ENCODE measurements at regions not wholly inside any gene's neighbourhood (a gene's known extent, or its start where the extent isn't known, plus 50 kb on each side); places are given as distances from the start of the nearest gene placed in this dataset.
"Not testable (repeated sequence)": the region's sequence is repeated elsewhere in the genome, so short reads cannot be mapped to it uniquely, and the experiment has no call there.

GRCh38 chr3:31196261-31196660, 301.8 kb upstream of the GADL1 start:
- ChIA-PET POLR2A (ENCODE audit: low non-redundant PET) (no interaction called here), CTCF (no interaction called here)
- no peak for DNase-seq (ENCODE audit: low spot score)
- no peak for TF ChIP-seq CTCF (conservative IDR thresholded peaks at IDR 0.05; ENCODE audit: low read depth)
- no peak overlapping the region for H3K27ac ChIP-seq

- peak; percentile 40 for DNase-seq (ENCODE audit: low spot score)
- CTCF ChIA-PET: interaction anchor here (0.6 kb wide), 1 partner anchor 30 kb away, joined by 4 read pairs; no protein-coding TSS in a partner anchor
- peak overlapping the region; percentile 65 for H3K27ac ChIP-seq
- POLR2A ChIA-PET (ENCODE audit: low non-redundant PET): no interaction called here
- TF ChIP-seq CTCF (conservative IDR thresholded peaks at IDR 0.05; ENCODE audit: low read depth): no peak
Measured at GRCh38 chr3:31196881-31197364, 302.5 kb upstream of the GADL1 start.

GRCh38 chr3:31197941-31198340, 303.5 kb upstream of the GADL1 start:
- no peak for TF ChIP-seq CTCF (conservative IDR thresholded peaks at IDR 0.05; ENCODE audit: low read depth)
- POLR2A ChIA-PET (ENCODE audit: low non-redundant PET): no interaction called here
- CTCF ChIA-PET: no interaction called here
- H3K27ac ChIP-seq: peak overlapping the region; percentile 65; the same call in 1 of the 2 replicates
- DNase-seq (ENCODE audit: low spot score): no peak

GRCh38 chr3:31198890-31199289, 304.4 kb upstream of the GADL1 start:
- DNase-seq (ENCODE audit: low spot score): no peak
- no peak for TF ChIP-seq CTCF (conservative IDR thresholded peaks at IDR 0.05; ENCODE audit: low read depth)
- H3K27ac ChIP-seq: no peak overlapping the region
- CTCF ChIA-PET: no interaction called here
- POLR2A ChIA-PET (ENCODE audit: low non-redundant PET): no interaction called here

- no peak for DNase-seq (ENCODE audit: low spot score)
- ChIA-PET CTCF (no interaction called here), POLR2A (ENCODE audit: low non-redundant PET) (no interaction called here)
- no peak for TF ChIP-seq CTCF (conservative IDR thresholded peaks at IDR 0.05; ENCODE audit: low read depth)
- H3K27ac ChIP-seq: no peak overlapping the region
Measured at GRCh38 chr3:31203960-31204795, 309.7 kb upstream of the GADL1 start.

GRCh38 chr3:31204796-31205056, 310.3 kb upstream of the GADL1 start:
- DNase-seq (ENCODE audit: low spot score); CTCF ChIA-PET; H3K27ac ChIP-seq; POLR2A ChIA-PET (ENCODE audit: low non-redundant PET): not testable (repeated sequence)

GRCh38 chr3:31210068-31210645, 315.7 kb upstream of the GADL1 start:
- ChIA-PET CTCF (interaction anchor here (0.6 kb wide), 1 partner anchor 237 kb away, joined by 4 read pairs; no protein-coding TSS in a partner anchor), POLR2A (ENCODE audit: low non-redundant PET) (no interaction called here)
- no peak for DNase-seq (ENCODE audit: low spot score)
- no peak overlapping the region for H3K27ac ChIP-seq
- no peak for TF ChIP-seq CTCF (conservative IDR thresholded peaks at IDR 0.05; ENCODE audit: low read depth)
